H9 (cell line): ENCODE measurements at regions not wholly inside any gene's neighbourhood (a gene's known extent, or its start where the extent isn't known, plus 50 kb on each side); places are given as distances from the start of the nearest gene placed in this dataset.

Source experiments
- DNase-seq: peaks from one replicate; pipeline ENCODE4 v3.0.0-alpha.2; 2017
- H2AFZ ChIP-seq: one replicate; pipeline ENCODE4 v1.6.1; 2013; ENCODE audit warnings: mild to moderate bottlenecking, low read length, control low read depth, moderate library complexity
- H2AK5ac ChIP-seq: 2 replicates; pipeline ENCODE4 v1.6.1; 2013; ENCODE audit warnings: low read length, control low read depth, mixed read lengths; ENCODE audit not compliant: insufficient read length
- H2BK120ac ChIP-seq: one replicate; pipeline ENCODE4 v1.6.1; 2013; ENCODE audit warnings: low read depth, mild to moderate bottlenecking, low read length, control low read depth, inconsistent platforms; ENCODE audit not compliant: poor library complexity, severe bottlenecking
- H2BK12ac ChIP-seq: 2 replicates; pipeline ENCODE4 v1.6.1; 2013; ENCODE audit warnings: low read length, control low read depth, mixed read lengths, low read depth; ENCODE audit not compliant: insufficient read length
- H2BK15ac ChIP-seq: 2 replicates; pipeline ENCODE4 v1.6.1; 2013; ENCODE audit warnings: low read depth, low read length, control low read depth
- H2BK20ac ChIP-seq: one replicate; pipeline ENCODE4 v1.6.1; 2013; ENCODE audit warnings: low read depth, mild to moderate bottlenecking, low read length, control low read depth, inconsistent platforms; ENCODE audit not compliant: poor library complexity, severe bottlenecking
- H2BK5ac ChIP-seq: 2 replicates; pipeline ENCODE4 v1.6.1; 2013; ENCODE audit warnings: low read length, control low read depth, mixed read lengths; ENCODE audit not compliant: insufficient read length
- H3K14ac ChIP-seq: 2 replicates; pipeline ENCODE4 v1.6.1; 2013; ENCODE audit warnings: low read length, control low read depth; ENCODE audit not compliant: insufficient read depth
- H3K18ac ChIP-seq: 2 replicates; pipeline ENCODE4 v1.6.1; 2013; ENCODE audit warnings: low read depth, mild to moderate bottlenecking, mixed read lengths, low read length, control low read depth; ENCODE audit not compliant: insufficient read length
- H3K23ac ChIP-seq: 2 replicates; pipeline ENCODE4 v1.6.1; 2013; ENCODE audit warnings: low read length, control low read depth, mixed read lengths, low read depth; ENCODE audit not compliant: insufficient read length
- H3K23me2 ChIP-seq: 2 replicates; pipeline ENCODE4 v1.6.1; 2013; ENCODE audit warnings: low read depth, mild to moderate bottlenecking, mixed read lengths, low read length, control low read depth; ENCODE audit not compliant: insufficient read length, poor library complexity, severe bottlenecking
- H3K27ac ChIP-seq: 2 replicates; pipeline ENCODE4 v1.5.1; 2013; ENCODE audit warnings: low read length, control low read depth, mixed read lengths, low read depth; ENCODE audit not compliant: insufficient read length
- H3K27me3 ChIP-seq: 2 replicates; pipeline ENCODE4 v1.6.1; 2013; ENCODE audit warnings: low read length, control low read depth, inconsistent platforms; ENCODE audit not compliant: insufficient read depth
- H3K4ac ChIP-seq: 2 replicates; pipeline ENCODE4 v1.6.1; 2013; ENCODE audit warnings: low read depth, mild to moderate bottlenecking, control low read depth, inconsistent platforms, low read length, moderate library complexity
- H3K4me1 ChIP-seq: 2 replicates; pipeline ENCODE4 v1.6.1; 2013; ENCODE audit warnings: low read length, control low read depth, inconsistent platforms; ENCODE audit not compliant: insufficient read depth
- H3K4me2 ChIP-seq: 2 replicates; pipeline ENCODE4 v1.6.1; 2013; ENCODE audit warnings: low read length, control low read depth, mixed read lengths; ENCODE audit not compliant: insufficient read length, insufficient read depth
- H3K56ac ChIP-seq: 2 replicates; pipeline ENCODE4 v1.6.1; 2013; ENCODE audit warnings: low read depth, mild to moderate bottlenecking, mixed read lengths, low read length, control low read depth; ENCODE audit not compliant: insufficient read length
- H3K79me1 ChIP-seq: 2 replicates; pipeline ENCODE4 v1.6.1; 2013; ENCODE audit warnings: low read depth, mild to moderate bottlenecking, moderate library complexity, low read length, control low read depth, inconsistent platforms; ENCODE audit not compliant: insufficient read depth, poor library complexity, severe bottlenecking
- H3K79me2 ChIP-seq: 2 replicates; pipeline ENCODE4 v1.6.1; 2013; ENCODE audit warnings: low read length, control low read depth, inconsistent platforms; ENCODE audit not compliant: insufficient read depth
- H3K9ac ChIP-seq: 2 replicates; pipeline ENCODE4 v1.6.1; 2013; ENCODE audit warnings: low read length, control low read depth, mixed read lengths; ENCODE audit not compliant: insufficient read length; ENCODE audit errors: extremely low read depth
- H3K9me3 ChIP-seq: one replicate; pipeline ENCODE4 v1.6.1; 2013; ENCODE audit warnings: low read depth, low read length, inconsistent platforms; ENCODE audit not compliant: control insufficient read depth
- H3T11ph ChIP-seq: one replicate; pipeline ENCODE4 v1.6.1; 2013; ENCODE audit warnings: mild to moderate bottlenecking, low read length, control low read depth, inconsistent platforms
- H4K20me1 ChIP-seq: one replicate; pipeline ENCODE4 v1.6.1; 2013; ENCODE audit not compliant: control insufficient read depth, insufficient read length, insufficient read depth
- H4K5ac ChIP-seq: 2 replicates; pipeline ENCODE4 v1.6.1; 2013; ENCODE audit warnings: low read depth, mild to moderate bottlenecking, mixed read lengths, low read length, control low read depth; ENCODE audit not compliant: insufficient read length
- H4K8ac ChIP-seq: replicated peaks from 2 replicates; pipeline ENCODE4 v1.6.1; 2013; ENCODE audit warnings: low read length, control low read depth, mixed read lengths, low read depth; ENCODE audit not compliant: insufficient read length
- H4K91ac ChIP-seq: 2 replicates; pipeline ENCODE4 v1.6.1; 2013; ENCODE audit warnings: low read depth, mild to moderate bottlenecking, moderate library complexity, mixed read lengths, low read length, control low read depth; ENCODE audit not compliant: insufficient read length
- H3K27ac Mint-ChIP-seq, 3 experiments: 2 replicates in 2 of 3; 3 replicates in 1 of 3; pipeline ENCODE4 v1.8.0; 2020 to 2021; ENCODE audit warnings: mixed read lengths in 3 of 3, mild to moderate bottlenecking in 1 of 3, moderate library complexity in 1 of 3
- H3K27me3 Mint-ChIP-seq: 2 replicates; pipeline ENCODE4 v1.8.0; 2021; ENCODE audit warnings: low read depth, mild to moderate bottlenecking, moderate library complexity, mixed read lengths
- H3K36me3 Mint-ChIP-seq, 3 experiments: 2 replicates in 2 of 3; 3 replicates in 1 of 3; pipeline ENCODE4 v1.8.0; 2020 to 2021; ENCODE audit warnings: low read depth in 3 of 3, mixed read lengths in 3 of 3; ENCODE audit not compliant: insufficient read depth in 1 of 3
- H3K4me1 Mint-ChIP-seq, 2 experiments: 2 replicates each; pipeline ENCODE4 v1.8.0; 2020; ENCODE audit warnings: mixed read lengths in 2 of 2
- H3K4me3 Mint-ChIP-seq, 2 experiments: 2 replicates in 1 of 2; 3 replicates in 1 of 2; pipeline ENCODE4 v1.8.0; 2020 to 2021; ENCODE audit warnings: mild to moderate bottlenecking in 2 of 2, mixed read lengths in 2 of 2, moderate library complexity in 1 of 2
- H3K9me3 Mint-ChIP-seq, 2 experiments: 2 replicates in 1 of 2; 3 replicates in 1 of 2; pipeline ENCODE4 v1.8.0; 2020; ENCODE audit warnings: mild to moderate bottlenecking in 2 of 2, mixed read lengths in 2 of 2, moderate library complexity in 1 of 2
- CTCF ChIP-seq: fragments of 200-600 bp; sonication (generic); conservative IDR thresholded peaks from 3 replicates; pipeline ENCODE4 v1.8.0; 2021; ENCODE audit warnings: antibody characterized with exemption, mild to moderate bottlenecking
- WGBS: extraction: QIAGEN DNeasy Blood & Tissue Kit; methylation state at CpG from one replicate; pipeline ENCODE4 v1.1.7; 2013; ENCODE audit warnings: missing lambda C conversion rate, low lambda C conversion rate, mixed read lengths; ENCODE audit not compliant: insufficient read length; ENCODE audit errors: extremely low coverage; 5-methylcytosine and 5-hydroxymethylcytosine counted together

DNA sequence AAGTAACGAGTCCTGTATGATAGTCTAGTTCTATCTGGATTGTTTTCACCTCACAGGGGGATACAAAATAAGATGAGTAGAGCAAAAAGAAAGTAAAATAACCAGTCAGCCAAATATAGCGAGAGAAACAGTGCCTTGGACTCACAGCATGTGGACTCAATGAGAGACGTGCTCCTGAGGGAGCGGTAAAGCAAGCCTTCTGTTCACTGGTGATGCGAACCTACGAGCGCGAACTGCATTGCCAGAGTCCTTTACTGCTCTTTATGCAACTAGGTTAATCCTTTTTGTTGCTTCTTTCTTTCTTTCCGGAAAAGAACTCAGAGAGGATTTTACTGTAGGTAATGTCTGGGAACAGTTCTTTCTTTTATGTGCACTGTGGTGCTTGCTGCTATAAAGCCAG lies 132.7 kb downstream of the ANXA1 start:
- Histone ChIP-seq H4K5ac (no peak overlapping the region), H3K27me3 (no peaks in the 10 kb centered on the region), H3K79me1 (no peaks in the 10 kb centered on the region), H2BK15ac (no peak overlapping the region), H3K27ac (no peak overlapping the region), H3K56ac (no peak overlapping the region), H4K20me1 (no peaks in the 10 kb centered on the region), H2AK5ac (no peak overlapping the region), H3K9ac (no peak overlapping the region), H2BK20ac (no peak overlapping the region), H3K4me1 (no peaks in the 10 kb centered on the region), H3K79me2 (no peaks in the 10 kb centered on the region), H4K8ac (no peak overlapping the region), H3K4ac (no peak overlapping the region), H2BK12ac (no peak overlapping the region), H4K91ac (no peak overlapping the region), H2BK5ac (no peak overlapping the region), H2AFZ (no peak overlapping the region), H3K23me2 (no peaks in the 10 kb centered on the region), H3K18ac (no peak overlapping the region), H3K23ac (no peak overlapping the region), H3K14ac (no peak overlapping the region), H3K9me3 (no peaks in the 10 kb centered on the region), H2BK120ac (no peak overlapping the region), H3K4me2 (no peak overlapping the region), H3T11ph (no peak overlapping the region)
- Mint-ChIP-seq H3K27me3 (no peaks in the 10 kb centered on the region), H3K4me3 (no peak overlapping the region), H3K36me3 (no peaks in the 10 kb centered on the region), H3K9me3 (no peaks in the 10 kb centered on the region), H3K27ac (no peak overlapping the region), H3K4me1 (peaks cover 8 to 11% of the 10 kb centered on the region in 2 experiments)
- no CpG with 5 or more reads among the region's 9 CpGs for WGBS
- no peak for TF ChIP-seq CTCF
- DNase-seq: no peak
